Esophagus squamous epithelium (tissue), 5 donors: ENCODE measurements at regions not wholly inside any gene's neighbourhood (a gene's known extent, or its start where the extent isn't known, plus 50 kb on each side); places are given as distances from the start of the nearest gene placed in this dataset.

Experiments used
- DNase-seq: peaks from one replicate; lab custom pipeline; 2025; lab: John Stamatoyannopoulos, UW
- H3K27ac ChIP-seq, 4 donors: fragments of 200-600 bp; sonication (generic); one replicate each; pipeline ENCODE4 v1.5.1; 2016 to 2019; ENCODE audit warnings: mild to moderate bottlenecking in 1 of 4
- H3K27me3 ChIP-seq, 4 donors: fragments of 200-600 bp; sonication (generic); 1 replicate in 3 of 4; 2 replicates in 1 of 4; pipeline versions ENCODE4 v1.5.1 to v1.6.0; 2017 to 2021; ENCODE audit warnings: antibody characterized with exemption in 1 of 4
- H3K36me3 ChIP-seq, 3 donors: fragments of 200-600 bp; sonication (generic); one replicate each; pipeline ENCODE4 v1.5.1; 2016 to 2019
- H3K4me1 ChIP-seq, 3 donors: fragments of 200-600 bp; sonication (generic); one replicate each; pipeline ENCODE4 v1.5.1; 2017 to 2019
- H3K4me3 ChIP-seq, 4 donors: fragments of 200-600 bp; sonication (generic); 1 replicate in 3 of 4; 2 replicates in 1 of 4; pipeline ENCODE4 v1.5.1; 2016 to 2019; ENCODE audit warnings: mild to moderate bottlenecking in 2 of 4, moderate library complexity in 1 of 4
- H3K9me3 ChIP-seq, 3 donors: fragments of 200-600 bp; sonication (generic); one replicate each; pipeline ENCODE4 v1.5.1; 2016 to 2019
- POLR2A ChIP-seq, 4 donors: fragments of 450-650 bp; IDR thresholded peaks; one replicate each; pipeline ENCODE4 v1.6.1; 2017; ENCODE audit warnings: antibody characterized with exemption in 4 of 4, mild to moderate bottlenecking in 4 of 4, moderate library complexity in 3 of 4
- WGBS, 2 donors: methylation state at CpG; one replicate each; pipeline ENCODE4 v1.1.5; 2018; 5-methylcytosine and 5-hydroxymethylcytosine counted together
- intact Hi-C: fragments of 100-400 bp; cut with DNase I; formaldehyde crosslinking; loops from one replicate; pipeline ENCODE4 v1.15.0; 2022
- TF ChIP-seq, protein P1 (sequence below), 6 experiments: fragments of 450-650 bp in 4 of 6; fragments of 200-600 bp in 2 of 6; sonication (generic) in 2 of 6; IDR thresholded peaks; one replicate each; pipeline ENCODE4 v1.5.1; 2016 to 2019; ENCODE audit warnings: antibody characterized with exemption in 6 of 6, mild to moderate bottlenecking in 4 of 6, moderate library complexity in 4 of 6
- donor health status: DM: yes; HTN: yes; CAD: no.

DNA sequence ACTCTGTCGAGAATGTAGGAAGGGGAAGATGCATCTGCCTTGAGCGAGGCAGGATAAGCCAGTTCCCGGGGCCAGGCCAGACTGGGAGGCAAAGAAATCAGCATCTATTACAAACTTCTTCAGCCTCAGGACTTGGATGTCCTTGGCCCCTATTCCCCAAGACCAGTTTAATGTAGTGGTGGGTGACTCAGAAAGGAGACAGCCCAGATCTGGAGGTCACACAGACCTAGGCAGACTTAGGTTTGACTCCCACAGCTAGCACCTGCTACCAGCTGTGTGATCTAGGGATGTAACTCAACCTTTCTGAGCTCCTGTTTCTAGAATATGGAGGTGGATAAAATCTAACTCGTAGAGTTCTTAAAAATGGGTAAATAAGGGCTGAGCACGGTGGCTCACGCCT is 409.5 kb upstream of the PROK2 start:
- intact Hi-C loops = no loop called here
- no peak for DNase-seq
- H3K27ac ChIP-seq = no peak overlapping the region

DNA sequence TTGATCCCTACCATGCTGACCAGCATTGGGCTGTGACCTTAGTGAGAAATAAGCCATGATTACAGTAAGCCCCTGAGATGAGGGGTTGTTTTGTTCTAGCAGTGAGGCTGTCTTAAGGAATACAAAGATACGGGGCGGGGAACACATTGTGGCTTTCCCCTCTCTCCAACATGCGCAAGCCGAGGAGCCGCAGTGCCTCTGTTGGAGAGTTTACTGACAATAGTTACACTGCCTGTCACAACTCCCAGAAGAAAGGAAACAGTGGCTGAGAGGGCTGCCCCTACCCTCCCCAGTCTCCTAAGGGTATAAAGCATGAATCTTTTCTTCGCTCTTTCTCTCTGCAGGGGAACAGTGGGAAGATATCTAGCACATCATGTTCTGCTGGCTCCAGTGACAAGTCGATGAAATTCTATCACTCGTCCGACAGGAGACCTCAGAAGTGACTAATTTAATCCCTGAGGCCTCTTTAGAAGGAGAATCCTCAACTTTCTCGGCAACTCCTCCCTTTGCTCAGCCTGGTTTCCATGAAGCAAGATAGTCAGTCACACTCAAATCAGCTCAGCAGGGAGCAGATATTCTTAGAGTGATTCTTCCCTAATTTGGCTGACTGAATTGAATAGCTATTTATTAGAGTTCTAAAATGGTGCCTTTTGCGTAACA is 409.0 kb upstream of the PROK2 start:
- no peak overlapping the region for H3K27ac ChIP-seq
- H3K36me3 ChIP-seq = no peaks in the 10 kb centered on the region
- H3K9me3 ChIP-seq = peaks cover 0 to 7% (median 0%) of the 10 kb centered on the region in 3 donors
- H3K27me3 ChIP-seq = peaks cover 0 to 3% (median 0%) of the 10 kb centered on the region in 4 donors
- no peak overlapping the region for H3K4me3 ChIP-seq
- H3K4me1 ChIP-seq = no peaks in the 10 kb centered on the region
- 86 to 95% methylated on average over 7 to 11 of the region's 11 CpGs for WGBS, 2 donors
- TF ChIP-seq, protein P1, sequence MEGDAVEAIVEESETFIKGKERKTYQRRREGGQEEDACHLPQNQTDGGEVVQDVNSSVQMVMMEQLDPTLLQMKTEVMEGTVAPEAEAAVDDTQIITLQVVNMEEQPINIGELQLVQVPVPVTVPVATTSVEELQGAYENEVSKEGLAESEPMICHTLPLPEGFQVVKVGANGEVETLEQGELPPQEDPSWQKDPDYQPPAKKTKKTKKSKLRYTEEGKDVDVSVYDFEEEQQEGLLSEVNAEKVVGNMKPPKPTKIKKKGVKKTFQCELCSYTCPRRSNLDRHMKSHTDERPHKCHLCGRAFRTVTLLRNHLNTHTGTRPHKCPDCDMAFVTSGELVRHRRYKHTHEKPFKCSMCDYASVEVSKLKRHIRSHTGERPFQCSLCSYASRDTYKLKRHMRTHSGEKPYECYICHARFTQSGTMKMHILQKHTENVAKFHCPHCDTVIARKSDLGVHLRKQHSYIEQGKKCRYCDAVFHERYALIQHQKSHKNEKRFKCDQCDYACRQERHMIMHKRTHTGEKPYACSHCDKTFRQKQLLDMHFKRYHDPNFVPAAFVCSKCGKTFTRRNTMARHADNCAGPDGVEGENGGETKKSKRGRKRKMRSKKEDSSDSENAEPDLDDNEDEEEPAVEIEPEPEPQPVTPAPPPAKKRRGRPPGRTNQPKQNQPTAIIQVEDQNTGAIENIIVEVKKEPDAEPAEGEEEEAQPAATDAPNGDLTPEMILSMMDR (IDR thresholded peaks at IDR 0.05) = no peak
- no peak for DNase-seq
- intact Hi-C loops = no loop called here

More for the DNA sequence above, 409.5 kb upstream of the PROK2 start:
- H3K4me1 ChIP-seq = no peaks in the 10 kb centered on the region
- H3K27me3 ChIP-seq = peaks cover 0 to 3% (median 0%) of the 10 kb centered on the region in 4 donors
- H3K9me3 ChIP-seq = peaks cover 0 to 7% (median 0%) of the 10 kb centered on the region in 3 donors
- no peaks in the 10 kb centered on the region for H3K36me3 ChIP-seq
- no peak overlapping the region for H3K4me3 ChIP-seq
- WGBS, 2 donors = 87 to 88% methylated on average over 6 of the region's 6 CpGs
- TF ChIP-seq, protein P1 (IDR thresholded peaks at IDR 0.05) = no peak
- no peak for TF ChIP-seq POLR2A (IDR thresholded peaks at IDR 0.05)

DNA sequence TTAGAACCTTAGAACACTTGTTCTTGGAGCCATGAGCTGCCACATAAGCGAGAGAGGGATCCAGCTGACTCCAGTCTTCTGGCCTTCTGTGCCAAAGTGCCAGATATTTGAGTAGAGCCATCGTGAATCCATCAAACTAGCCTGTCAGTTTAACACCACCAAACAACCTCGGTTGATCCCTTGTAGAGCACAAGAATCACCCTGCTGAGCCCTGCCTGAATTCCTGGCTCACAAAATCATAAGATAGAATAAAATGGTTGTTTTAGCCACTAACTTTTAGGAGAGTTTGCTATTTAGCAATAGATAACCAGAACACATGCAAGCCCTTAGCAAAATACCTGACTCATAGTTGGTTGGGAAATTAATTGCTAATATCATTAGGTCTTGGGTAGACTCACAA is 407.6 kb upstream of the PROK2 start:
- intact Hi-C loops = no loop called here
- no peak for TF ChIP-seq POLR2A (IDR thresholded peaks at IDR 0.05)
- TF ChIP-seq, protein P1 (IDR thresholded peaks at IDR 0.05) = no peak
- peaks cover 0 to 7% (median 0%) of the 10 kb centered on the region in 3 donors for H3K9me3 ChIP-seq
- H3K27me3 ChIP-seq = peaks cover 0 to under 1% (median 0%) of the 10 kb centered on the region in 4 donors
- no peaks in the 10 kb centered on the region for H3K36me3 ChIP-seq
- no peaks in the 10 kb centered on the region for H3K4me1 ChIP-seq
- WGBS, 2 donors = 67 to 84% methylated on average over 2 to 3 of the region's 3 CpGs
- no peak overlapping the region for H3K4me3 ChIP-seq
- DNase-seq = no peak
- no peak overlapping the region for H3K27ac ChIP-seq

- peaks cover 0 to 7% (median 0%) of the 10 kb centered on the region in 3 donors for H3K9me3 ChIP-seq
- H3K4me1 ChIP-seq = peaks cover 0 to 4% (median 0%) of the 10 kb centered on the region in 3 donors
- TF ChIP-seq, protein P1 (IDR thresholded peaks at IDR 0.05) = no peak
- TF ChIP-seq POLR2A (IDR thresholded peaks at IDR 0.05) = no peak
- no peak for DNase-seq
- H3K27me3 ChIP-seq = no peaks in the 10 kb centered on the region
- no peak overlapping the region for H3K4me3 ChIP-seq
- no peak overlapping the region for H3K27ac ChIP-seq
- intact Hi-C loops = no loop called here
- H3K36me3 ChIP-seq = no peaks in the 10 kb centered on the region
- 71 to 75% methylated on average over 4 of the region's 4 CpGs for WGBS, 2 donors
Observed at GRCh38 chr3:72191209-72191960, 406.4 kb upstream of the PROK2 start.

DNA sequence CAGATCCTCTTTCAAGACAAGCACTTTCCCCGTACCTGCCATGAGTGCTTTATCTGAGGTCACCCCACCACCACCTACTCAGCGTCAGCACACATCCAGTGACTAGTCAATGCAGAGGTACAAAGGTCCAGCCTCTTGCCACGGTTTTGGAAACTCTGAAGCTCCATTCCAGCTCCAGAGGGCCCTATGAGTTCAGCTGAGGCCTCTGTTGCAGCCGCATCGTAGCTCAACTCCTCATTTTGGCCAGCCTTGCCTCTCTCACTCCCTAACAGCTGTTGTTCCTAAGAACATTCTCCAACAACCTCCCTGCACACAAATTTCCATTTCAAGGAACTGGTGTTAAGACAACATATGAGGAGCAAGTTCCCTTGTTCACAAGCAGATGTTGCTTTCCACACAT is 405.1 kb upstream of the PROK2 start:
- intact Hi-C loops = no loop called here
- Histone ChIP-seq H3K4me3 (no peak overlapping the region), H3K36me3 (no peaks in the 10 kb centered on the region), H3K27ac (no peak overlapping the region), H3K4me1 (peaks cover 0 to 8% (median 4%) of the 10 kb centered on the region in 3 donors), H3K9me3 (peaks cover 0 to 7% (median 0%) of the 10 kb centered on the region in 3 donors), H3K27me3 (no peaks in the 10 kb centered on the region)
- WGBS, 2 donors = 84 to 90% methylated on average over 5 of the region's 5 CpGs
- no peak for DNase-seq
- TF ChIP-seq, protein P1 (IDR thresholded peaks at IDR 0.05) = no peak
- no peak for TF ChIP-seq POLR2A (IDR thresholded peaks at IDR 0.05)
